Caki2 (cell line): ENCODE measurements at regions not wholly inside any gene's neighbourhood (a gene's known extent, or its start where the extent isn't known, plus 50 kb on each side); places are given as distances from the start of the nearest gene placed in this dataset.

ENCODE experiments used
- DNase-seq: peaks from one replicate; pipeline ENCODE4 v3.0.0-alpha.2; 2015; ENCODE audit warnings: low read depth
- in situ Hi-C: cut with HindIII; loops from 2 replicates; pipeline ENCODE4 v1.10.0; 2016; ENCODE audit warnings: low sequenced_read_pairs, low pct_unique_long_range_greater_than_20kb, mixed read lengths

- in situ Hi-C loops, result no loop called here
- DNase-seq, result no peak
These were observed 265.8 kb upstream of the FLRT2 start for GRCh38 chr14:85263916-85264675.

GRCh38 chr14:85273099-85273677 is 256.8 kb upstream of the FLRT2 start:
- DNase-seq, result no peak
- in situ Hi-C loops, result no loop called here

- in situ Hi-C loops, result no loop called here
- DNase-seq, result no peak
These were observed 256.0 kb upstream of the FLRT2 start for GRCh38 chr14:85273952-85274351.

- DNase-seq, result no peak
- in situ Hi-C loops, result no loop called here
These were observed 253.6 kb upstream of the FLRT2 start for GRCh38 chr14:85276161-85276978.

GRCh38 chr14:85276979-85277228 is 253.0 kb upstream of the FLRT2 start:
- in situ Hi-C loops, result no loop called here
- no peak for DNase-seq

- DNase-seq, result no peak
- in situ Hi-C loops, result no loop called here
These were observed 250.5 kb upstream of the FLRT2 start for GRCh38 chr14:85279407-85279806.

- in situ Hi-C loops, result no loop called here
- no peak for DNase-seq
These were observed 249.9 kb upstream of the FLRT2 start for GRCh38 chr14:85280074-85280473.

- DNase-seq, result no peak
- in situ Hi-C loops, result no loop called here
These were observed 248.0 kb upstream of the FLRT2 start for GRCh38 chr14:85281921-85282320.

- in situ Hi-C loops, result no loop called here
- DNase-seq, result no peak
These were observed 241.9 kb upstream of the FLRT2 start for GRCh38 chr14:85288041-85288440.

GRCh38 chr14:85291731-85292130 is 238.2 kb upstream of the FLRT2 start:
- in situ Hi-C loops, result no loop called here
- DNase-seq, result no peak

GRCh38 chr14:85293612-85294234 is 236.2 kb upstream of the FLRT2 start:
- in situ Hi-C loops, result no loop called here
- no peak for DNase-seq

- in situ Hi-C loops, result no loop called here
- DNase-seq, result no peak
These were observed 234.6 kb upstream of the FLRT2 start for GRCh38 chr14:85295318-85295717.

GRCh38 chr14:85296456-85297210 is 233.3 kb upstream of the FLRT2 start:
- DNase-seq, result no peak
- in situ Hi-C loops, result no loop called here

- in situ Hi-C loops, result no loop called here
- DNase-seq, result no peak
These were observed 229.8 kb upstream of the FLRT2 start for GRCh38 chr14:85300107-85300506.

- in situ Hi-C loops, result no loop called here
These were observed 228.4 kb upstream of the FLRT2 start for GRCh38 chr14:85301506-85301905.

GRCh38 chr14:85306024-85306423 is 223.9 kb upstream of the FLRT2 start:
- in situ Hi-C loops, result no loop called here
- no peak for DNase-seq

More at GRCh38 chr14:85301506-85301905, 228.4 kb upstream of the FLRT2 start:
- no peak for DNase-seq

- in situ Hi-C loops, result no loop called here
These were observed 221.2 kb upstream of the FLRT2 start for GRCh38 chr14:85308531-85309300.

More at GRCh38 chr14:85308531-85309300, 221.2 kb upstream of the FLRT2 start:
- DNase-seq, result no peak
